B cell (primary cell): ENCODE measurements at regions not wholly inside any gene's neighbourhood (a gene's known extent, or its start where the extent isn't known, plus 50 kb on each side); places are given as distances from the start of the nearest gene placed in this dataset.

Experiments used
- ATAC-seq: fragments of 200-7000 bp; cut with Tn5 transposase; one replicate; pipeline ENCODE4 v1.10.0; 2021; ENCODE audit warnings: low read depth, mild to moderate bottlenecking, moderate number of reproducible peaks, moderate library complexity
- CTCF ChIA-PET: fragments of 350-600 bp; sonication (Branson Sonifier 250); formaldehyde crosslinking; loops from one replicate; lab custom pipeline; 2021; ENCODE audit warnings: antibody characterized with exemption, inconsistent platforms; lab: Charles Lee
- POLR2A ChIA-PET: fragments of 350-600 bp; sonication (Branson Sonifier 250); formaldehyde crosslinking; loops from one replicate; lab custom pipeline; 2021; ENCODE audit warnings: antibody characterized with exemption; lab: Charles Lee
- DNase-seq: peaks from one replicate; pipeline ENCODE4 v3.0.0; 2013
- H2AFZ ChIP-seq: 2 replicates; pipeline ENCODE4 v1.6.1; 2012; ENCODE audit warnings: mild to moderate bottlenecking, low read depth, low read length; ENCODE audit not compliant: insufficient read depth, poor library complexity, severe bottlenecking
- H3K27ac ChIP-seq, 2 donors: 1 replicate in 1 of 2; 2 replicates in 1 of 2; pipeline ENCODE4 v1.5.1; 2012 to 2013; ENCODE audit warnings: low read length in 2 of 2, mild to moderate bottlenecking in 2 of 2, moderate library complexity in 1 of 2
- H3K27me3 ChIP-seq, 4 experiments: fragments of 200-600 bp in 1 of 4; sonication (generic) in 1 of 4; replicated peaks in 1 of 4; 1 replicate in 2 of 4; 2 replicates in 2 of 4; pipeline versions ENCODE4 v1.6.1 to v1.7.0; 2013 to 2016; ENCODE audit warnings: low read length in 3 of 4, mild to moderate bottlenecking in 2 of 4, mixed read lengths in 1 of 4, moderate library complexity in 1 of 4; ENCODE audit not compliant: insufficient read depth in 4 of 4, control insufficient read depth in 3 of 4; ENCODE audit errors: control extremely low read depth in 1 of 4
- H3K36me3 ChIP-seq, 2 experiments: replicated peaks in 1 of 2; 1 replicate in 1 of 2; 2 replicates in 1 of 2; pipeline versions ENCODE4 v1.6.1 to v1.7.1; 2013; ENCODE audit warnings: low read length in 1 of 2; ENCODE audit not compliant: insufficient read depth in 2 of 2, control insufficient read depth in 1 of 2; ENCODE audit errors: control extremely low read depth in 1 of 2, extremely low read depth in 1 of 2
- H3K4me1 ChIP-seq, 2 donors: fragments of 200-600 bp in 1 of 2; sonication (generic) in 1 of 2; 1 replicate in 1 of 2; 2 replicates in 1 of 2; pipeline versions ENCODE4 v1.5.1 to v1.6.1; 2013 to 2017; ENCODE audit warnings: low read length in 2 of 2; ENCODE audit not compliant: control insufficient read depth in 2 of 2, insufficient read depth in 2 of 2
- H3K4me2 ChIP-seq: replicated peaks from 2 replicates; pipeline ENCODE3; 2012; ENCODE audit warnings: mild to moderate bottlenecking, low read depth, low read length; ENCODE audit not compliant: poor library complexity, severe bottlenecking
- H3K4me3 ChIP-seq, 5 experiments: fragments of 200-600 bp in 1 of 5; sonication (generic) in 1 of 5; 1 replicate in 3 of 5; 2 replicates in 2 of 5; pipeline versions ENCODE4 v1.5.1 to v1.7.0; 2011 to 2016; ENCODE audit warnings: low read length in 4 of 5, mild to moderate bottlenecking in 4 of 5, low read depth in 2 of 5, control low read depth in 1 of 5, moderate library complexity in 1 of 5; ENCODE audit not compliant: insufficient read depth in 1 of 5; ENCODE audit errors: control extremely low read depth in 1 of 5, extremely low read depth in 1 of 5
- H3K79me2 ChIP-seq: fragments of 200-600 bp; sonication (generic); one replicate; pipeline ENCODE4 v1.6.0; 2016; ENCODE audit warnings: low read length; ENCODE audit not compliant: control insufficient read depth, insufficient read depth
- H3K9ac ChIP-seq: fragments of 200-600 bp; sonication (generic); 2 replicates; pipeline ENCODE4 v1.6.1; 2017; ENCODE audit warnings: mild to moderate bottlenecking, low read length, moderate library complexity
- H3K9me3 ChIP-seq, 3 donors: one replicate each; pipeline versions ENCODE4 v1.6.1 to v1.7.1; 2013; ENCODE audit warnings: low read length in 2 of 3; ENCODE audit not compliant: control insufficient read depth in 2 of 3, insufficient read depth in 1 of 3; ENCODE audit errors: control extremely low read depth in 1 of 3
- H4K20me1 ChIP-seq: 2 replicates; pipeline ENCODE4 v1.6.0; 2012; ENCODE audit warnings: mild to moderate bottlenecking, low read length; ENCODE audit not compliant: insufficient read depth, control insufficient read depth, poor library complexity, severe bottlenecking
- H3K27ac Mint-ChIP-seq: one replicate; pipeline ENCODE4 v1.8.0; 2021; ENCODE audit warnings: mixed read lengths
- H3K27me3 Mint-ChIP-seq: one replicate; pipeline ENCODE4 v1.8.0; 2021; ENCODE audit warnings: mixed read lengths
- H3K4me1 Mint-ChIP-seq: one replicate; pipeline ENCODE4 v1.8.0; 2021; ENCODE audit warnings: mixed read lengths
- H3K4me3 Mint-ChIP-seq: one replicate; pipeline ENCODE4 v1.8.0; 2021; ENCODE audit warnings: mixed read lengths
- H3K9me3 Mint-ChIP-seq: one replicate; pipeline ENCODE4 v1.8.0; 2022; ENCODE audit warnings: mixed read lengths; ENCODE audit not compliant: insufficient read depth
- EZH2 ChIP-seq: IDR thresholded peaks from 2 replicates; pipeline ENCODE4 v1.6.1; 2012; ENCODE audit warnings: borderline replicate concordance, low read depth, mild to moderate bottlenecking, moderate library complexity, low read length; ENCODE audit not compliant: insufficient read depth, poor library complexity, severe bottlenecking
- WGBS: methylation state at CpG from one replicate; pipeline ENCODE4 v1.1.5; 2013; ENCODE audit warnings: missing lambda C conversion rate; ENCODE audit not compliant: insufficient coverage; 5-methylcytosine and 5-hydroxymethylcytosine counted together
- intact Hi-C: fragments of 100-400 bp; cut with micrococcal nuclease; formaldehyde crosslinking; loops from one replicate; pipeline ENCODE4 v1.10.0; 2022
- TF ChIP-seq, protein P1 (sequence below): fragments of 200-600 bp; IDR thresholded peaks from one replicate; pipeline ENCODE4 v1.8.0; 2022; ENCODE audit warnings: antibody characterized with exemption, mild to moderate bottlenecking

DNA sequence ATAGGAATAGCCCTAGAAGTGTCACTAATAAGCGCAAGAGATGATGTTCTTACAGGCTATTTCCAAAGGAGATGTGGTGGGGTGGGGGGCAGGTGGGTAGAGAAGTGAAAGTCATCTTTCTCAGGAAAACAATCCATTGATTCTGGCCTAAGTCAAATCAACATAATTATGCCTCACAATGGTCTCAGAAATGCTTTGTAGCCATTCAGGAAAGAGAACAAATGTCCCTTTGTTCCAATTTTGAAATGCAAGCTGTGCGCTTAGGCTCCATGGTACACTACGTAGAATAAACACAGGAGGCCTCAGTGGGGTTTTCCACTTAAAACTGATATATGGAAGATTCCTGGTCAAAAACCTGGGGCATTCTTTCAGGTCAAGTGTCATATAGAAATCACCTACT, 529.9 kb upstream of the KLHL29 start:
- Histone ChIP-seq H3K27me3 (no peaks in the 10 kb centered on the region), H3K4me3 (no peak overlapping the region), H3K4me1 (no peaks in the 10 kb centered on the region), H2AFZ (no peak overlapping the region), H3K4me2 (no peak overlapping the region), H3K27ac (no peak overlapping the region), H3K9ac (no peak overlapping the region), H3K36me3 (no peaks in the 10 kb centered on the region), H3K79me2 (no peaks in the 10 kb centered on the region), H4K20me1 (no peaks in the 10 kb centered on the region), H3K9me3 (no peaks in the 10 kb centered on the region)
- 100% methylated on average over 1 of the region's 3 CpGs for WGBS
- ATAC-seq: no peak
- Mint-ChIP-seq H3K9me3 (peaks cover 2% of the 10 kb centered on the region), H3K27me3 (no peaks in the 10 kb centered on the region), H3K4me3 (no peak overlapping the region), H3K4me1 (no peaks in the 10 kb centered on the region), H3K27ac (no peak overlapping the region)
- no peak for TF ChIP-seq EZH2
- TF ChIP-seq, protein P1, sequence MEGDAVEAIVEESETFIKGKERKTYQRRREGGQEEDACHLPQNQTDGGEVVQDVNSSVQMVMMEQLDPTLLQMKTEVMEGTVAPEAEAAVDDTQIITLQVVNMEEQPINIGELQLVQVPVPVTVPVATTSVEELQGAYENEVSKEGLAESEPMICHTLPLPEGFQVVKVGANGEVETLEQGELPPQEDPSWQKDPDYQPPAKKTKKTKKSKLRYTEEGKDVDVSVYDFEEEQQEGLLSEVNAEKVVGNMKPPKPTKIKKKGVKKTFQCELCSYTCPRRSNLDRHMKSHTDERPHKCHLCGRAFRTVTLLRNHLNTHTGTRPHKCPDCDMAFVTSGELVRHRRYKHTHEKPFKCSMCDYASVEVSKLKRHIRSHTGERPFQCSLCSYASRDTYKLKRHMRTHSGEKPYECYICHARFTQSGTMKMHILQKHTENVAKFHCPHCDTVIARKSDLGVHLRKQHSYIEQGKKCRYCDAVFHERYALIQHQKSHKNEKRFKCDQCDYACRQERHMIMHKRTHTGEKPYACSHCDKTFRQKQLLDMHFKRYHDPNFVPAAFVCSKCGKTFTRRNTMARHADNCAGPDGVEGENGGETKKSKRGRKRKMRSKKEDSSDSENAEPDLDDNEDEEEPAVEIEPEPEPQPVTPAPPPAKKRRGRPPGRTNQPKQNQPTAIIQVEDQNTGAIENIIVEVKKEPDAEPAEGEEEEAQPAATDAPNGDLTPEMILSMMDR: no peak
- ChIA-PET CTCF (no interaction called here), POLR2A (no interaction called here)
- intact Hi-C loops: no loop called here
- DNase-seq: no peak

DNA sequence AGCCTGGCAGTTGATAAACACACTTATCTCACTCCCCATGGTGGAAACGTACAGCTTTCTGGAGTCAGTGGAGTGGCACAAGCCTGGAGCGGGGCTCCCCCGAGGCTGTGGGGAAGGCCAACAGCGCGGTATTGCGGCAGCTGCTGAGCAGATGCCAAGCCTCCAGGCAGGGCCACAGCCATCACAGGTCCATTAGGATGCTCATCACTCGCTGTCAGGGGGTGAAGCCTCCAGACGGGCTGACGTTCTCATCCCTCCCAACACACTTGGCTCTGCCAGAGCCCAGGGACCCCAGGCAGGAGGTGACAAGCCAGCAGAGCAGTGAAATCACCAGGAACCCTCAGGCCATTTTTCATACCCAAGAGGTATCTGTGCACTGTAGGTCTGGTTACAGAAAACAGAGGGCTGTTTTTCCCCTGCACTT, 529.2 kb upstream of the KLHL29 start:
- H4K20me1 ChIP-seq: no peaks in the 10 kb centered on the region
- no peak for DNase-seq
- no peak overlapping the region for H3K27ac ChIP-seq
- Mint-ChIP-seq H3K27ac (no peak overlapping the region), H3K4me1 (no peaks in the 10 kb centered on the region), H3K27me3 (no peaks in the 10 kb centered on the region), H3K4me3 (no peak overlapping the region), H3K9me3 (peaks cover 4% of the 10 kb centered on the region)
- no peak overlapping the region for H3K4me2 ChIP-seq
- ChIA-PET CTCF (no interaction called here), POLR2A (no interaction called here)
- H3K79me2 ChIP-seq: no peaks in the 10 kb centered on the region
- no peak overlapping the region for H3K4me3 ChIP-seq
- intact Hi-C loops: no loop called here
- H2AFZ ChIP-seq: no peak overlapping the region
- H3K36me3 ChIP-seq: no peaks in the 10 kb centered on the region
- 82% methylated on average over 9 of the region's 9 CpGs for WGBS
- TF ChIP-seq, protein P1: no peak
- no peak for TF ChIP-seq EZH2
- H3K27me3 ChIP-seq: no peaks in the 10 kb centered on the region
- H3K9me3 ChIP-seq: no peaks in the 10 kb centered on the region
- ATAC-seq: no peak
- no peaks in the 10 kb centered on the region for H3K4me1 ChIP-seq
- H3K9ac ChIP-seq: no peak overlapping the region
